Calu3 (cell line): ENCODE measurements at regions not wholly inside any gene's neighbourhood (a gene's known extent, or its start where the extent isn't known, plus 50 kb on each side); places are given as distances from the start of the nearest gene placed in this dataset.

Experiments used
- BruUV-seq: library from RNA; stranded (reverse); fragments of 400-500 nt; replicated peaks from 2 replicates; lab custom pipeline; 2021; lab: Mats Ljungman, UMichigan
- CTCF ChIA-PET: fragments of 300-600 bp; sonication (Branson Sonifier 250); formaldehyde crosslinking; loops from one replicate; lab custom pipeline; 2022; ENCODE audit warnings: antibody characterized with exemption; lab: Charles Lee
- DNase-seq: peaks from one replicate; pipeline ENCODE4 v3.0.0; 2022
- H3K27ac Mint-ChIP-seq: one replicate; pipeline ENCODE4 v1.8.0; 2022; ENCODE audit warnings: mixed read lengths; ENCODE audit not compliant: unreplicated experiment
- H3K27me3 Mint-ChIP-seq: one replicate; pipeline ENCODE4 v1.8.0; 2022; ENCODE audit warnings: mixed read lengths; ENCODE audit not compliant: unreplicated experiment
- H3K36me3 Mint-ChIP-seq: one replicate; pipeline ENCODE4 v1.8.0; 2022; ENCODE audit warnings: mild to moderate bottlenecking, moderate library complexity, mixed read lengths; ENCODE audit not compliant: insufficient read depth, unreplicated experiment
- H3K4me1 Mint-ChIP-seq: one replicate; pipeline ENCODE4 v1.8.0; 2022; ENCODE audit warnings: mild to moderate bottlenecking, low read depth, mixed read lengths; ENCODE audit not compliant: unreplicated experiment
- H3K4me3 Mint-ChIP-seq: one replicate; pipeline ENCODE4 v1.8.0; 2022; ENCODE audit warnings: mild to moderate bottlenecking, low read depth, moderate library complexity, mixed read lengths; ENCODE audit not compliant: unreplicated experiment
- H3K9me3 Mint-ChIP-seq: one replicate; pipeline ENCODE4 v1.8.0; 2022; ENCODE audit warnings: low read depth, mixed read lengths; ENCODE audit not compliant: unreplicated experiment
- CTCF ChIP-seq: fragments of 200-600 bp; IDR thresholded peaks from one replicate; pipeline ENCODE4 v1.8.0; 2022; ENCODE audit warnings: antibody characterized with exemption; ENCODE audit not compliant: unreplicated experiment
- intact Hi-C: fragments of 100-400 bp; cut with micrococcal nuclease; formaldehyde crosslinking; loops from one replicate; pipeline ENCODE4 v1.10.0; 2022; ENCODE audit not compliant: unreplicated experiment

GRCh38 chr2:14387332-14387731 lies 245.2 kb upstream of the LRATD1 start:
- TF ChIP-seq CTCF, result no peak
- H3K27me3 Mint-ChIP-seq, result no peaks in the 10 kb centered on the region
- H3K27ac Mint-ChIP-seq, result no peak overlapping the region
- intact Hi-C loops, result no loop called here
- DNase-seq, result no peak
- no peak overlapping the region for H3K4me3 Mint-ChIP-seq
- no peaks in the 10 kb centered on the region for H3K4me1 Mint-ChIP-seq
- BruUV-seq, result no TSS peak
- H3K36me3 Mint-ChIP-seq, result no peaks in the 10 kb centered on the region
- CTCF ChIA-PET, result no interaction called here
- H3K9me3 Mint-ChIP-seq, result no peaks in the 10 kb centered on the region

GRCh38 chr2:14388724-14389123 lies 243.8 kb upstream of the LRATD1 start:
- intact Hi-C loops, result no loop called here
- CTCF ChIA-PET, result no interaction called here
- Mint-ChIP-seq H3K27ac (no peak overlapping the region), H3K36me3 (no peaks in the 10 kb centered on the region), H3K27me3 (no peaks in the 10 kb centered on the region), H3K9me3 (no peaks in the 10 kb centered on the region), H3K4me1 (no peaks in the 10 kb centered on the region), H3K4me3 (no peak overlapping the region)
- no TSS peak for BruUV-seq
- TF ChIP-seq CTCF, result no peak
- no peak for DNase-seq

- H3K27me3 Mint-ChIP-seq, result no peaks in the 10 kb centered on the region
- H3K27ac Mint-ChIP-seq, result no peak overlapping the region
- no peaks in the 10 kb centered on the region for H3K4me1 Mint-ChIP-seq
- no peak for TF ChIP-seq CTCF
- no peaks in the 10 kb centered on the region for H3K36me3 Mint-ChIP-seq
- CTCF ChIA-PET, result no interaction called here
- H3K9me3 Mint-ChIP-seq, result no peaks in the 10 kb centered on the region
- DNase-seq, result no peak
- intact Hi-C loops, result no loop called here
- H3K4me3 Mint-ChIP-seq, result no peak overlapping the region
- no TSS peak for BruUV-seq
These were observed 235.9 kb upstream of the LRATD1 start for GRCh38 chr2:14396533-14397083.

- Mint-ChIP-seq H3K4me3 (no peak overlapping the region), H3K4me1 (no peaks in the 10 kb centered on the region), H3K9me3 (no peaks in the 10 kb centered on the region), H3K27ac (no peak overlapping the region), H3K27me3 (no peaks in the 10 kb centered on the region), H3K36me3 (no peaks in the 10 kb centered on the region)
- BruUV-seq, result no TSS peak
- CTCF ChIA-PET, result no interaction called here
- no peak for TF ChIP-seq CTCF
- intact Hi-C loops, result no loop called here
- no peak for DNase-seq
These were observed 233.9 kb upstream of the LRATD1 start for GRCh38 chr2:14398641-14399040.
